GM19043 (cell line): ENCODE measurements at regions not wholly inside any gene's neighbourhood (a gene's known extent, or its start where the extent isn't known, plus 50 kb on each side); places are given as distances from the start of the nearest gene placed in this dataset.
"Not testable (repeated sequence)": the region's sequence is repeated elsewhere in the genome, so short reads cannot be mapped to it uniquely, and the experiment has no call there.

Experiments
- ATAC-seq: cut with Tn5 transposase; IDR thresholded peaks from one replicate; pipeline ENCODE4 v1.9.1; 2021; ENCODE audit warnings: low read depth; ENCODE audit not compliant: unreplicated experiment

GRCh38 chrY:17511984-17512383 lies 368.0 kb downstream of the CDY2B start:
- ATAC-seq = not testable (repeated sequence)

GRCh38 chrY:17511476-17511875 lies 368.5 kb downstream of the CDY2B start:
- not testable (repeated sequence) for ATAC-seq

DNA sequence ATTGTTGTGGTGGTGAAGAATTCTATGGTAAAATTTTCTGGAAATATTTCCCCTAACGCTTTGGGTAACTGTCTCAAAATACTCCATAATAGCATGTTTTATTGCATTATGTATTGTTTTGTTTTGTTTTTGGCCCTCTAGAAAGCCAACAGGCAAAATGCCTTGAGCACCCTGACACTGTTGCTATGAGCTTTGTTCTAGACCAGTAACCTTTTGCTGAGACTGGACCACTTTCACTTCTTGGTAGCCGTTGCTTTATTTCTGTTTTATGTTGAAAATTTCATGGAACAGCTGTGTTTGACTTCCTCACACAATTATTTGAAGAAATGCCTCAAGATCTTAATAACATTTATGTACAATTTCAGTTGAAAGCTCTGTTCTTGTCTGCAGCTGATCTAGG lies 374.2 kb downstream of the CDY2B start:
- not testable (repeated sequence) for ATAC-seq

DNA sequence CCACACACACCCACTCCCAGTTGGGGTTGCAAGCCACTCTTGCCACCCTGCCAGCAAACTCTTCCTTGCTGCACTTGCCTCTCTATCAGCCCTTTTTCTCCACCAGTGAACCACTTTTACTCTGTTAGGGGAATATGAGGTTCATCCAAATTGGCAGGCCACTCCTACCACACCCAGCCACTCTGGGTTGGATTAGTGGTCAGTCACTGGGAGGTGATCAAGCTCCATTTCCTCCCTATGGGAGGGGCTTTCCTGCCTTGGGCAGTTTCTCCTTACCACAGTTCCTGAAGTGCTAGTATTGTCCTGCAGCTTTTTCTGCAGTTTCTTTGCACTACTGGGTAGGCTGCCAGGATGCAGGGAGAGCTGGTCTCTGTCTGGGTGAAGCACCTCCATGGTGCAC lies 395.3 kb downstream of the CDY2B start:
- not testable (repeated sequence) for ATAC-seq

- peak; percentile 65 for ATAC-seq
These were observed 395.9 kb downstream of the CDY2B start for GRCh38 chrY:17484157-17484556.

GRCh38 chrY:17481389-17482022 lies 398.5 kb downstream of the CDY2B start:
- ATAC-seq = peak; percentile 56

- ATAC-seq = not testable (repeated sequence)
These were observed 408.0 kb downstream of the CDY2B start for GRCh38 chrY:17472068-17472467.

- peak; percentile 90 for ATAC-seq
These were observed 420.3 kb downstream of the CDY2B start for GRCh38 chrY:17459753-17460152.

DNA sequence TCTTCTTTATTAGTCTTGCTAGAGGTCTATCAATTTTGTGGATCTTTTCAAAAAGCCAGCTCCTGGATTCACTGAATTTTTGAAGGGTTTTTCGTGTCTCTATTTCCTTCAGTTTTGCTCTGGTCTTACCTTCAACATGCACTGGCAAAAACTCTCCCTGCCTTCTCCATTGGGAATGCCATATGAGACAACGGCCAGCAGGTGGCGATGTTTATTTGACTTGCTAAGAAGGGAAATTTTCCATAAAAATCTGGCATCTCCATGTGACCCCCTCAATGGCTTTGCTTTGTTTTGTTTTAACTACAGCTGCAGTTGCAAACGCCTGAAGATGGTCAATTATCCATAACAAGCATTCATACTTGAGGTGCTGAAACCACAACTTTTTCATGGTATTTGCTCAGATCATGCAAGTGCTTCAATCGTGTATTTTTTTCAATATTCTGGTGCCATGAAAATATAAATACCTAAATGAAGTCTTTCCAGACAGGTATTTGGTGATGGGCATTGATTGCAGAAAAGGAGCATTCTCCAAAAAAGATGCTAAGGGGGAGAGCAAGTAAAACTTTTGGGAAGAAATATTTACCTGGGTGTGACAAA lies 449.4 kb downstream of the CDY2B start:
- ATAC-seq = no peak

DNA sequence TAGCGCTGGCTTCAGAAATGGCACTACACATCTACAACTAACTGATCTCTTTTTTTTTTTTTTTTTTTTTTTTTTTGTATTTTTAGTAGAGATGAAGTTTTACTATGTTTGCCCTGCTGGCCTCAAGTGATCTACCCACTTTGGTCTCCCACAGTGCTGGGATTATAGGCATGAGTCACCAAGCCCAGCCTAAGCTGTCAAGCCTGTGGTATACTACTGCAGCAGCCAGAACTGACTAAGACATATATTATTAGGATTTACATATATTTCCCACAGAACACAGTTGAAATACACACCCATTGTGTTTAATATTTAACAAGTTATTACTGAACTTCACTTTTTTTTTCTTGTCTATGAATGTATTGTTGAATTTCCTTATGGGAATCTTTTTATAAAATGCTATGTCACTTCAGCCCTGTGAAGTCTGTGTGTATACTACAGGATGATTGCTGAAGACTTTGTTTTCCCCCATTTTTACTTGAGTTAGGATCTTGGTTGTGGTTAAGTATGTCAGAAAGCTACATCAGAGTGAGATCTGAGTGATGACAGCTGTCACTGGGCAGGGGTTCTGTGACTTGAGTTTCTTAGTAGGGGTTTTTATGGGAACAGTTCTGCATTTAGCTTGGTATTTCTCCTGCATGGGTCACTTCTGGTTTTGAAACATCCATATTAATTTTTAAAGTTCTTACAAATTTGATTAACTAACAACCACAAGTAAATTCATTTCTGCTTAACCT lies 481.5 kb downstream of the CDY2B start:
- ATAC-seq = peak; percentile 59

- ATAC-seq = no peak
These were observed 482.4 kb downstream of the CDY2B start for GRCh38 chrY:17397659-17398058.

- no peak for ATAC-seq
These were observed 498.5 kb downstream of the CDY2B start for GRCh38 chrY:17381431-17382070.

DNA sequence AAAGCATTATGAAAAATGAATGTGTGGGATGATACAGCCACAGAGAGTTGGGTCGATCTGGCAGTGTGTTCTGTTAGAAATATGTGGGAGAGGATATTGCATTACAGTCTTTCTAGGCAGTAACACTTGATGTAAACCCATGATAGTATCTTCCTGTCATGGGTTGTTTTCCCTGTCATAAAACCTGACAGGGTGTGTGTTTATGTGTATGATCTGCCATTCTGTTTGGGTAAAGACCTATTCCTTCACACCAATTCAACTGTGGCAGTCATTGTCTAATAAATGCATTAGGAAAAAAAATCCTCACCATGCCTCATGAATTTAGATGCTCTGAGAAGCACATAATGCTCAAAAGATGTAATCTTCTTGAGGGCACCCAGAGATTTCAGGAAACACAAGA lies 501.7 kb downstream of the CDY2B start:
- ATAC-seq = no peak

GRCh38 chrY:17368413-17368812 lies 511.6 kb downstream of the CDY2B start:
- no peak for ATAC-seq

- no peak for ATAC-seq
These were observed 513.6 kb downstream of the CDY2B start for GRCh38 chrY:17366400-17366799.

- ATAC-seq = no peak
These were observed 541.0 kb downstream of the CDY2B start for GRCh38 chrY:17339028-17339427.

- no peak for ATAC-seq
These were observed 549.3 kb downstream of the CDY2B start for GRCh38 chrY:17330733-17331132.

DNA sequence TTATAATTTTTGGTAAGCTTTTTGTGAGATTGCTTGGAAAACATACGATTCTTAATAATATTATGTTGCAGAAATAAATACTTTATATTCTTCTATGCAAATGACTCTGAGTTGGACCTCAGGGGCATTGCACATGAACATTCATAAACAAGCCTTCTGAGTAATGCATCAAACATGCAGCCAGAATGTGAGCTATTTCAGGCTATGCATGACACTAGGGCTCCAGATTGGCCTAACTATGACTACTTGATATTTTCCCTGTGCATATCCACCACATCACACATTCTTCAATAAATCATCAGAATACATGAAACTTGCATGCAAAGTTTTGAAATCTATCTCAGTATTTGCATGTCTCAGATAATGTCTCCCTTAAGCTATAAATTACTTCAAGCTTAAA lies 560.1 kb downstream of the CDY2B start:
- ATAC-seq = no peak

DNA sequence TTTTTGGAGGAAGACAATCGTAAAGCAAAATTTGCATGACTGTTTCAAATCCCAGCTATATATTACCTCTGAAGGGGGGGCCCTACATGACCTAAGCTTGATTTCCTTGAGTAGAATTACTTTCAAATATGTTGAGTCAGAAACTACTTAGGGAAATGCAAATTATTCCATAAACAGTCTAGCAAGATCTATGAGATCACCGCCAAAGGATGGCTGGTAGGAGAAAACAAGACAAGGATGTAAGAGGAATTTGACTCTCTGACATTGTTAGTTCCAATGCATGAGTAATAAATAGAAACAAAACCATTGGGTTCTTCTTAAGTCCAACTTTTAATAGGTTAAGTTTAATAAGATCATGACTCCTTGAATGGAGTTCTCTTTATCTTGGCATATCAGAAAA lies 561.4 kb downstream of the CDY2B start:
- no peak for ATAC-seq

GRCh38 chrY:17277056-17277455 lies 603.0 kb downstream of the CDY2B start:
- no peak for ATAC-seq

GRCh38 chrY:17259497-17259896 lies 620.5 kb downstream of the CDY2B start:
- ATAC-seq = no peak
